ENCODE measurements at regions not wholly inside any gene's neighbourhood (a gene's known extent, or its start where the extent isn't known, plus 50 kb on each side); places are given as distances from the start of the nearest gene placed in this dataset.
"Not testable (repeated sequence)": the region's sequence is repeated elsewhere in the genome, so short reads cannot be mapped to it uniquely, and the experiment has no call there.

DNA sequence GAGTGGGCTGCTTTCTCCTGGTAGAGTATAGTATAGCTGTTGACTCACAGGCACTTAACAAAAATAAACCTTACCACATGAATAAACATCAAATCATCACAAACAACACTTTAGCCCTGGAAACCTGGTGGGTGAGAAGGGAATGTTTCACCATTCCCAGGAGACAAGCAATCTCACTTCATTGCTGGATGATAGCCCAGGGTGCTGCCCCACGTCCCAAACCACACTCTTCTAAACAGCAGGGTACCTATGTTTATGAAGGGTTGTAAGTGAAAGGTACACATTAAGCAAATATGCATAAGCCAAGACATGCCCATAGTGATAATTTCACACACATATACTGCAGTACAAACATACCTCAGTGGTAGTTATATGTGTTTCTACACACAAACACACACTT lies 276.2 kb downstream of the FGFR2 start:
- H3K4me1 Mint-ChIP-seq, result no peaks in the 10 kb centered on the region
- no peak overlapping the region for H3K27ac Mint-ChIP-seq
- DNase-seq (no peak), ATAC-seq (no peak)
- H3K36me3 Mint-ChIP-seq (ENCODE audit: low read depth), result no peaks in the 10 kb centered on the region
- H3K27me3 Mint-ChIP-seq, result no peaks in the 10 kb centered on the region
- no peak overlapping the region for H3K4me3 Mint-ChIP-seq
- H3K9me3 Mint-ChIP-seq, result peaks cover 3% of the 10 kb centered on the region

DNA sequence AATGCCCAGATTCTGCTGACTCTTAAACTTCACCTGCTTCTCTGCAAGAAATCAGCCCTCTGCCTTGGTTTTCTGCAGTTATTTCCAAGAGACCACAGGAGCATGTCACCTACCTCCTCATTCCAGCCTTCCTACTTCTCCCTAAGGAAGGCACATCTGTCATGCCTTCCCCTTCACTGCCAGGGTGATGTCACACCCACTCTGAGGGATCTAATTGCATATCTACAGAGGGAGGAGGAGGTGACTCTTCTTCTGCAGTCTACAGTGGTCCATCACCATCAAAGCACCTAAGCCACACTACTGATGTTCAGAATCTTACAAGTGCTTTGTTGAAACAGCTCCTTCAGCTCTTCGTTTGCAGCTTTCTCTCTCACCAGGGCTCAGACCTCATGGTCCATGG lies 275.5 kb downstream of the FGFR2 start:
- Mint-ChIP-seq H3K36me3 (ENCODE audit: low read depth) (no peaks in the 10 kb centered on the region), H3K9me3 (peaks cover 6% of the 10 kb centered on the region), H3K27ac (no peak overlapping the region), H3K4me1 (no peaks in the 10 kb centered on the region), H3K4me3 (no peak overlapping the region), H3K27me3 (no peaks in the 10 kb centered on the region)
- no peak for ATAC-seq
- DNase-seq, result no peak

DNA sequence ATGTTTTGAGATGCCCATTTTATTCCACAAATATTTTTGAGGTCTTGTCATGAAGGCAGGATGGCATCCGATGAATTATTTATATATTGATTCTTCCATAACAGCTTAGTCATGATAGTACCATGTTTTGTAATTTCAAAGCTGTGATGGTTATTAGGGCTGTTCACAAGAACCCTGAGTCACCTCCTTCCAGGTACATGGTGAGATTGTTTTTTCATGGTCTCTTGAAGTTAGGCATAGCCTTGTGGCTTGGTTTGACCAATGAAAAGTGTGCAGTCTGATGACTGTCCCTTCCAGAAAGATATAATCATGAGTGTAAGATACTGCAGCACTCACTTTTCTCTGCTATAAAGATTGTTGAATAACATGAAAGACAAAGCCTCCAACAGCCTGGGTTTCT lies 274.8 kb downstream of the FGFR2 start:
- H3K27me3 Mint-ChIP-seq, result no peaks in the 10 kb centered on the region
- no peaks in the 10 kb centered on the region for H3K4me1 Mint-ChIP-seq
- no peaks in the 10 kb centered on the region for H3K36me3 Mint-ChIP-seq (ENCODE audit: low read depth)
- H3K4me3 Mint-ChIP-seq, result no peak overlapping the region
- DNase-seq (no peak), ATAC-seq (no peak)
- H3K27ac Mint-ChIP-seq, result no peak overlapping the region
- peaks cover 6% of the 10 kb centered on the region for H3K9me3 Mint-ChIP-seq

DNA sequence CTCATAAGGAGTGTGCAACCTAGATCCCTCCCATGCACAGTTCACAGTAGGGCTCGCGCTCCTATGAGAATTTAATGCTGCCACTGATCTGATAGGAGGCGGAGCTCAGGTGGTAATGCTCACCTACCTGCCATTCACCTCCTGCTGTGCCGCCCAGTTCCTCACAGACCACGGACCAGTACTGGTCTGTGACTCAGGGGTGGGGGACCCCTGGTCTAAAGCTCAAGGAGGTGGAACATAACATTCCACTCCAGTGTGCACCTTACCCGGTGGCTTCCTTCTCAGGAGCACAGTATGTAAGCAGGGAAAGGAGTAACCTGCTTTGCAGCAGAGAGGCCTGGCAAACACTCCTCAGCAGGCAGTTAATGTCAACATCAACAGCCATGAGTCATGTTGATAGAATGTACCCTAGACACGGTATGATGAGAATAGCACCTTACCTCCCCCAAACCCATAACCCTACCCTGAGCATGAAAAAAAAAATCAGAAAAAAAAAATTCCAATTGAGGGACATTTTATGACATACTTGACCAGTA lies 273.5 kb downstream of the FGFR2 start:
- no peak for ATAC-seq
- H3K27ac Mint-ChIP-seq, result no peak overlapping the region

DNA sequence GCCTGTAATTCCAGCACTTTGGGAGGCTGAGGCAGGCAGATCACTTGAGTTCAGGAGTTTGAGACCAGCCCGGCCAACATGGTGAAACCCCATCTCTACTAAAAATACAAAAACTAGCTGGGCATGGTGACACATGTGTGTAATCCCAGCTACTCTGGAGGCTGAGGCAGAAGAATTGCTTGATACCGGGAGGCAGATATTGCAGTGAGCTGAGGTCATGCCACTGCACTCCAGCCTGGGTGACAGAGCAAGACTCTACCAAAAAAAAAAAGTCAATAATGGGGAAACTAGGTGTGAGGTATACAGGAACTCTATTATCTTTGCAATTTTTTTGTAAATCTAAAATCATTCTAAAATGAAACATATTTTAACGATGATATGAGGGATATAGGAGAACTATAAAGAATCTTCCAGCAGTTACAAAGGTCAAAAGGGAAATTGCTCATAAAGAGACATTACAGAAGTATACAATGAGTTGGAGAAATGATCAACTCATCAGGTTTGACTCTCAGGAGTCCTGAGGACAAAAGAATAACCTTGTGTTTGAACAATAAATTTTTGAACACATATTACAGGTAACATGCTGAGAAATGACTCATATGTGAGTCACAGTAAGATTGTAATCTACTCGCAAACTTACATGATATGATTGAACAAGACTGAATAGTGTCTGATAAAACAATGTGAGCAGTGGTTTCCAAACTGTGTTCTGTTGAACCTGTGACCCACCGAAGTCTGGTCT lies 272.6 kb downstream of the FGFR2 start:
- ATAC-seq, result no peak
- H3K4me1 Mint-ChIP-seq, result no peaks in the 10 kb centered on the region
- H3K9me3 Mint-ChIP-seq, result peaks cover 6% of the 10 kb centered on the region
- no peaks in the 10 kb centered on the region for H3K27me3 Mint-ChIP-seq
- DNase-seq, result no peak
- H3K36me3 Mint-ChIP-seq (ENCODE audit: low read depth), result no peaks in the 10 kb centered on the region
- H3K4me3 Mint-ChIP-seq, result no peak overlapping the region
- H3K27ac Mint-ChIP-seq, result no peak overlapping the region

More for the DNA sequence above, 273.5 kb downstream of the FGFR2 start:
- H3K27me3 Mint-ChIP-seq, result no peaks in the 10 kb centered on the region
- H3K9me3 Mint-ChIP-seq, result peaks cover 6% of the 10 kb centered on the region
- no peak overlapping the region for H3K4me3 Mint-ChIP-seq
- no peak for DNase-seq
- H3K4me1 Mint-ChIP-seq, result no peaks in the 10 kb centered on the region
- no peaks in the 10 kb centered on the region for H3K36me3 Mint-ChIP-seq (ENCODE audit: low read depth)

DNA sequence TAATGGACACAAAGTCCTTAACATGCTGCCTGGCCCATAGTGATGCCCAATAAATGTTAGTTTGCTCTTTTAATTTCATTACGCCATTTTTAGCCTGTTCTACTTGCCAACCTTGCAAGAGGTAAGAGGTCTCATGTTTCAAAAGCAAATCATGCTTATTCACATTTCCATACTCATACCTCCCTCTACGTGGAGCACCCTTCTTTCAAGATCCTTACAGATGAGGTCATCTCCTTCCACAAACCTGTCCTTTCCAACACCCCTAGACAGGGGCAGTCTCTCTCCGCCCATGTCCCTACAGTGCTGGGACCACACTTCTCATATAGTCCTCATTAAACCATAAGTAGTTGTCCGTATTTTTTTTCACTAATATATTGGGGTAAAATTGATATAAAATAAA lies 271.3 kb downstream of the FGFR2 start:
- no peak overlapping the region for H3K4me3 Mint-ChIP-seq
- no peaks in the 10 kb centered on the region for H3K4me1 Mint-ChIP-seq
- no peak overlapping the region for H3K27ac Mint-ChIP-seq
- ATAC-seq, result no peak
- no peak for DNase-seq
- no peaks in the 10 kb centered on the region for H3K36me3 Mint-ChIP-seq (ENCODE audit: low read depth)
- H3K27me3 Mint-ChIP-seq, result no peaks in the 10 kb centered on the region
- peaks cover 3% of the 10 kb centered on the region for H3K9me3 Mint-ChIP-seq

DNA sequence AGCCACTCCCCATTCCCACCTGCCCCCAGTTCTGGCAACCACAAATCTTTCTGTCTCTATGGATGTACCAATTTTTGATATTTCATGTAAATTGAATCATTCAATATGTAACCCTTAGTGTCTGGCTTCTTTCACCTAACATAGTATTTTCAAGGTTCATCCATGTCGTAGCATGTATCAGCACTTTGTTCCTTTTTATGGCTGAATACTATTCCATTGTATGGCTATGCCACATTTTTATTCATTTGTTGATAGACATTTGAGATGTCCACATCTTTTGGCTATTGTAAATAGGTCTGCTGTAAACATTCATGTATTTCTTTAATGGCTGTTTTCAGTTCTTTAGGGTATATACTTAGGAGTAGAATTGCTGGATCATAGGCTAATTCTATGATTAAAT lies 270.5 kb downstream of the FGFR2 start:
- no peak overlapping the region for H3K27ac Mint-ChIP-seq
- DNase-seq, result no peak
- peaks cover 3% of the 10 kb centered on the region for H3K9me3 Mint-ChIP-seq
- no peaks in the 10 kb centered on the region for H3K36me3 Mint-ChIP-seq (ENCODE audit: low read depth)
- no peak for ATAC-seq
- H3K4me1 Mint-ChIP-seq, result no peaks in the 10 kb centered on the region
- no peak overlapping the region for H3K4me3 Mint-ChIP-seq
- H3K27me3 Mint-ChIP-seq, result no peaks in the 10 kb centered on the region

DNA sequence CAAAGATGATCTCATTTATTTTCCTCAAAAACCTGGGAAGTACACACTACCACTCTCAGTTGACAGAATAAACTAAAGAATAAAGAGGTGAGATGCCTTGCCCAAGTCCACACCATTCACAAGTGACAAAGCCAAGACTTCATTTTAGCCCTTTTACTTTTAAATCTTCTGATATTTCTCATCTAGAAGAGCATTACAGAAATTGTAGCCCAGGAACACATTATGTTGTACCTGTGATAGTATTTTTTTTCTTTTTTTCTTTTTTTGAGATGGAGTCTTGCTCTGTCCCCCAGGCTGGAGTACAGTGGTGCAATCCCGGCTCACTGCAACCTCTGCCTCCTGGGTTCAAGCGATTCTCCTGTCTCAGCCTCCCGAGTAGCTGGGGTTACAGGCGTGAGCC lies 268.6 kb downstream of the FGFR2 start:
- not testable (repeated sequence) for H3K36me3 Mint-ChIP-seq (ENCODE audit: low read depth); H3K9me3 Mint-ChIP-seq; H3K27ac Mint-ChIP-seq; DNase-seq; H3K4me3 Mint-ChIP-seq; H3K27me3 Mint-ChIP-seq; ATAC-seq; H3K4me1 Mint-ChIP-seq

DNA sequence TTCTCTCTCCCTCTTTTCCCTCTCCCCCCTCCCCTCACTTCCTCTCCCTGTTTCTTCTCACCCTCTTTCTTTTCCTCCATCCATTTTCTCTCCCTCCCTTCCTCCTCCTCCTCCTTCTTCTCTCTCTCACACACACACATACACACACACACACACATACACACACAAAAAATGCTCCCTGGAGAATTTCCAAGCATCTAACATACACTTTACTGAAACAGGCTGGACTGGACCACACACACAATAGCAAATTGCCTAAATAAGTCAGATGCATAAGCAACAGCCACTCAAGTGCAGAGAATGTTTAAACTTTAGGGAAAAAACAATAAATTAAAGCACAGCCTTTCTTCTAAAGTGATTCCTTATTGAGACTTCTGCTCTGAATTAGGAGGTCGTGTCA lies 267.7 kb downstream of the FGFR2 start:
- DNase-seq (no peak), ATAC-seq (no peak)
- Mint-ChIP-seq H3K4me3 (no peak overlapping the region), H3K27ac (no peak overlapping the region), H3K36me3 (ENCODE audit: low read depth) (no peaks in the 10 kb centered on the region), H3K9me3 (peaks cover 3% of the 10 kb centered on the region), H3K27me3 (no peaks in the 10 kb centered on the region), H3K4me1 (no peaks in the 10 kb centered on the region)

DNA sequence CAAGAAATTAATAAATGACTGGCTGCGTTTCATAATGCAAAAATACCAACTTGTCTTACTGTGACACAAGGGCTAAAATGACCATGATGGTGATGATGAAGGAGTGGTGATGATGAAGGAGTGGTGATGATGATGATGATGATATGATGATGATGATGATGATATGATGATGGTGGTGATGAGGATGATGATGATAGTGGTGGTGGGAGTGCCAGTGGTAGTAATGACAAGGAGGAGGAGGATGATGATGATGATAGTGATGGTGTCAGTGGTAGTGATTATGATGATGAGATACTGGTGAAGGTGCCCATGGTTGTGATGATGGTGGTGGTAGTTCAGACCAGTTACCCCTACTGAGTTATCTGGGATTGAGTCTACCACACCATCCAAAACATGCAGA lies 265.9 kb downstream of the FGFR2 start:
- ATAC-seq, result no peak

DNA sequence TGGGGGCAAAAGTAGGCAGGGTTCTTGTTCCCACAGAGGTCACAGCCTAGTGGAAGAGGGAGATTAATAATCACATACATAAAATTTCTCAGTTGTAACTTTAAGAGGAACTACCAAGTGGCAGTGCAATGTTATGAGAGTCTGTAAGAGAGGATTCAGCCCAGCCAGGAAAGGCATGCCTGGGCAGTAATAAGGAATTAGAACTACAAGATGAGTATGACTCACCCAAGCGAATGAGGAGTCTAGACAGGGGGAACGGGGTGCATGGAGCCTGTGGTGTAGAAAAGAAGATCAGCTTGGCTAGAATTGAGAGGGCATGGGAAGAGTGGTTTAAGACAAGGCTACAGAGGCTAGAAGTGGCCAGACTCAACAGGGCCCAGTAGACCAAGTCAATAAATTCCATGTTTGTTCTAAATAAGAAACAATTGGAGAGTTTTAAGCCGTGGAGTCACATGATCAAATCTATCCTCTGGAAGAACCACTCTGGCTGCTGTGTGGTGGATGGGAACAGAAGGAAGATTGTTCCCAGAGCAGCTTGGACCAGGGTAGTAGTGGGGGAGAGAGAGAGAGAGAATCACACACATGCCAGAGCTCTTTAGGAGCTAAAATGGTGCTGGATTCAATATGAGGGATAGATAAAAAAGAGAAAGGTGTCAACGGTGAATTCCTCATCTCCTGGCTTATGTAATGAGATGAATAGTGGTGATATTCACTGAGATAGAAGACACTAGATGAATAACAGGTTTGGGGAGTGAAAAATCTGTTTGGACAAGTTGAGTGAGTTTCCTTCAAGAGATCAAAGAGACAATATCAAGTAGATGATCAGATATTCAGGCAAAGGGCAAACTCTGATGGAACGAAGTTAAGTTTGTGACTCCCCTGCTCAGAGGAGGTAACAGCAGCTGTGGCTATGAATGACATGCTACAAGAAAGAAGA lies 265.1 kb downstream of the FGFR2 start:
- no peaks in the 10 kb centered on the region for H3K9me3 Mint-ChIP-seq
- H3K36me3 Mint-ChIP-seq (ENCODE audit: low read depth), result no peaks in the 10 kb centered on the region
- no peak overlapping the region for H3K27ac Mint-ChIP-seq
- DNase-seq (no peak), ATAC-seq (no peak)
- no peaks in the 10 kb centered on the region for H3K27me3 Mint-ChIP-seq
- H3K4me3 Mint-ChIP-seq, result no peak overlapping the region
- no peaks in the 10 kb centered on the region for H3K4me1 Mint-ChIP-seq

More for the DNA sequence above, 265.9 kb downstream of the FGFR2 start:
- Mint-ChIP-seq H3K36me3 (ENCODE audit: low read depth) (no peaks in the 10 kb centered on the region), H3K4me1 (no peaks in the 10 kb centered on the region), H3K27me3 (no peaks in the 10 kb centered on the region), H3K27ac (no peak overlapping the region), H3K4me3 (no peak overlapping the region), H3K9me3 (peaks cover 3% of the 10 kb centered on the region)
- DNase-seq, result no peak

DNA sequence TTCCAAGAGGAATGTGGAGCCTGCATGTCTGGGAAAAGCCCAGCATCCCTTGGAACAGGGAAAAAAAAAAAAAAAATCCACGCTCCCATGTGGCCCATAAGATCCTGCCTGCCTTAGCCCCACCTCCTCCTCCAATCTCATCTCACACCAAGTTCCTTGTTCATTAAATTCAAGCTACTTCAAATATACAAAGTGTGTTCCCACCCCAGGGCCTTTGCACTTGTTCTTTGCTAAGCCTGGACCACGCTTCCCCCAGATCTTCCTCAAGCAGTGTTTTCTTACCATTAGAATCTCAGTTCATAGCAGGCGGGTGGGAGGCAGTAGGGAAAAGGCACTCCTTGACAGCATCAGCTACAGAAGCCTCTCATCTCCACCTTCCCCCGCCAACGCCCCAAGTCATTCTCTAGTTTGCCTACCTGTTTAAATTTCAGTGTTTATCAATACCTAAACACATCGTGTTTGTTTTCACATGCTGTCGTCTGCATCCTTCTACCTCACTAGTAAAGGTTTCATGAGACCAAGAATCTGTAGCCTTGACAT lies 262.8 kb downstream of the FGFR2 start:
- Mint-ChIP-seq H3K36me3 (ENCODE audit: low read depth) (no peaks in the 10 kb centered on the region), H3K27me3 (peaks cover 2% of the 10 kb centered on the region), H3K4me3 (no peak overlapping the region), H3K4me1 (no peaks in the 10 kb centered on the region), H3K27ac (no peak overlapping the region), H3K9me3 (no peaks in the 10 kb centered on the region)
- ATAC-seq, result no peak
- no peak for DNase-seq

DNA sequence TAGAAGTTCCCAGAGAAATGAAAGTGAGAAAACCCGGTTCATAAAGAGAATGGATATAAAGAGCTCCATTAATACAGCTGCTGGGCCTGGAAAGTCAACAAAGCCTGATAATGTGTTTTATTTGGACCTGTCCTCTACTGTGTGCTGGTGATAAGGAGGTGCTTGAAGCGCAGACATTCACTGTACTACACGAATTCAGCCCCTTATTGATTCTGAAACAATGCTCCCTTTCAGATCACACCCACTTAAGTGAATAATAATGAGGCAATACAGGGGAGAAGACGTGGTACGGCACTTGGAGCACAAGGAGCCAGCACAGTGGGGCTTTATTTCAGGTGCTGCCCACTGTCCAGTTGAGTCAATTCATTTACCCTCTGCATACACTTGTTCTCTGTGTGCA lies 260.8 kb downstream of the FGFR2 start:
- DNase-seq (no peak), ATAC-seq (no peak)
- no peak overlapping the region for H3K27ac Mint-ChIP-seq
- no peaks in the 10 kb centered on the region for H3K4me1 Mint-ChIP-seq
- no peak overlapping the region for H3K4me3 Mint-ChIP-seq
- H3K36me3 Mint-ChIP-seq (ENCODE audit: low read depth), result no peaks in the 10 kb centered on the region
- H3K9me3 Mint-ChIP-seq, result peaks cover 3% of the 10 kb centered on the region
- H3K27me3 Mint-ChIP-seq, result peaks cover 4% of the 10 kb centered on the region

DNA sequence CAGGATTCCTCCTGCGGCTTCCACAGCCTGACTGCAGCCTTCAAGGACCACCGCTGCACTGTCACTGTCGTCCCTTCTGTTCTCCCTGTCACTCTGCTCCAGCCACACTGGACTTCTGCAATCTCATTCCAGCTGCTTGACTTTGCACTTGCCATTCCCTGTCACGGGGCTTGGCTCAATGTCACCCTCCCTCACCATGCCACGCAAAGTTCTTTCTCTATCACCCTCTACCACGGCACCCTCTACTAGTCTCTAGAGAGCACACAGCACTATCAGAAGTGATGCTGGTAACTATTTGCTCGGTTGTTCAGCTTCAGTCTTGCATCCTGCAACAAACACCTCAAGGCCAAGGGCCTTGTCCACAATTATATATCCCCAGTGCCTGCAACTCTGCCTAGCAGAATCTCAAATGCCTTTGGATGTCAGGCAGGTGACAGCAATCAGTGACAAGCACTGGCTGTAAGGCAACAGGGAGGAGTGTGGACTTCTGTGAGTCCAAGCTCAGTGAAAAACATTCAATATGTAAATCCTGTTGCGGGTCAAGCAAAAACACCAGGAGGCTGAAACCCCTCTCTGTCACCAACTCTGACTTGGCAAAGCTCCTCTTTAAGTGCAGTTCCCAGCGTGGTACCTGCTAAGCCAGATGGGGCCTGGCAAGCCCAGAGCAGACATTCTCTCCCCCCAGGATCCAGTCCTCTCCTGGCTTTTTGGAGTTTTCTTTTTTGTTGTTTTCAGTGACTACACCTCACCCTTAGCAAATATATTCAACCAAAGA lies 259.9 kb downstream of the FGFR2 start:
- peaks cover 3% of the 10 kb centered on the region for H3K9me3 Mint-ChIP-seq
- DNase-seq (no peak), ATAC-seq (no peak)
- H3K27ac Mint-ChIP-seq, result no peak overlapping the region
- no peaks in the 10 kb centered on the region for H3K4me1 Mint-ChIP-seq
- H3K27me3 Mint-ChIP-seq, result peaks cover 4% of the 10 kb centered on the region
- H3K36me3 Mint-ChIP-seq (ENCODE audit: low read depth), result no peaks in the 10 kb centered on the region
- H3K4me3 Mint-ChIP-seq, result no peak overlapping the region
